Transverse colon (tissue), 4 donors: ENCODE measurements at regions not wholly inside any gene's neighbourhood (a gene's known extent, or its start where the extent isn't known, plus 50 kb on each side); places are given as distances from the start of the nearest gene placed in this dataset.

Experiments
- DNase-seq: peaks from one replicate; pipeline ENCODE4 v3.0.0-alpha.2; 2019
- H3K27ac ChIP-seq, 4 donors: fragments of 200-600 bp; sonication (generic); 2 replicates each; pipeline ENCODE4 v1.5.1; 2016 to 2018; ENCODE audit warnings: inconsistent platforms in 4 of 4
- H3K27me3 ChIP-seq: fragments of 200-600 bp; sonication (generic); 2 replicates; pipeline ENCODE4 v1.5.1; 2017; ENCODE audit warnings: inconsistent platforms
- H3K36me3 ChIP-seq, 4 donors: fragments of 200-600 bp; sonication (generic); 2 replicates each; pipeline ENCODE4 v1.5.1; 2017 to 2019; ENCODE audit warnings: inconsistent platforms in 4 of 4
- H3K4me1 ChIP-seq, 4 donors: fragments of 200-600 bp; sonication (generic); 2 replicates each; pipeline ENCODE4 v1.5.1; 2017 to 2020; ENCODE audit warnings: inconsistent platforms in 4 of 4
- H3K4me3 ChIP-seq, 4 donors: fragments of 200-600 bp; sonication (generic); 1 replicate in 1 of 4; 2 replicates in 3 of 4; pipeline versions ENCODE4 v1.5.1 to v1.6.1; 2017 to 2019; ENCODE audit warnings: inconsistent platforms in 4 of 4
- H3K9me3 ChIP-seq, 2 donors: fragments of 200-600 bp; sonication (generic); 2 replicates each; pipeline ENCODE4 v1.5.1; 2017 to 2019; ENCODE audit warnings: inconsistent platforms in 2 of 2
- EP300 ChIP-seq: sonication (generic); formaldehyde crosslinking; IDR thresholded peaks from one replicate; pipeline ENCODE4 v1.6.1; 2017; ENCODE audit warnings: antibody characterized with exemption, low read depth
- POLR2A ChIP-seq: fragments of 450-650 bp; IDR thresholded peaks from one replicate; pipeline ENCODE4 v1.6.1; 2016; ENCODE audit warnings: antibody characterized with exemption, mild to moderate bottlenecking, moderate library complexity
- POLR2AphosphoS5 ChIP-seq, 3 donors: sonication (generic); formaldehyde crosslinking; IDR thresholded peaks; one replicate each; pipeline ENCODE4 v1.6.1; 2016; ENCODE audit warnings: antibody characterized with exemption in 3 of 3
- WGBS, 2 donors: methylation state at CpG; one replicate each; pipeline ENCODE4 v1.1.5; 2018; ENCODE audit warnings: low coverage in 1 of 2; 5-methylcytosine and 5-hydroxymethylcytosine counted together
- in situ Hi-C, 4 donors: fragments of 200-750 bp; cut with MboI; loops; one replicate each; pipeline versions ENCODE4 v1.15.0 to v1.15.1; 2017; ENCODE audit warnings: low sequenced_read_pairs in 3 of 4, low pct_ligation_motif_present in 1 of 4, low pct_unique_long_range_greater_than_20kb in 1 of 4
- intact Hi-C: fragments of 100-400 bp; cut with DNase I; formaldehyde crosslinking; loops from one replicate; pipeline ENCODE4 v1.15.1; 2023; ENCODE audit warnings: low total_unique reads
- TF ChIP-seq, protein P1 (sequence below), 5 experiments: fragments of 200-600 bp in 3 of 5; fragments of 450-650 bp in 2 of 5; sonication (generic) in 3 of 5; IDR thresholded peaks; 1 replicate in 2 of 5; 2 replicates in 3 of 5; pipeline ENCODE4 v1.5.1; 2016 to 2017; ENCODE audit warnings: antibody characterized with exemption in 5 of 5, inconsistent platforms in 3 of 5, mild to moderate bottlenecking in 2 of 5, moderate library complexity in 1 of 5

DNA sequence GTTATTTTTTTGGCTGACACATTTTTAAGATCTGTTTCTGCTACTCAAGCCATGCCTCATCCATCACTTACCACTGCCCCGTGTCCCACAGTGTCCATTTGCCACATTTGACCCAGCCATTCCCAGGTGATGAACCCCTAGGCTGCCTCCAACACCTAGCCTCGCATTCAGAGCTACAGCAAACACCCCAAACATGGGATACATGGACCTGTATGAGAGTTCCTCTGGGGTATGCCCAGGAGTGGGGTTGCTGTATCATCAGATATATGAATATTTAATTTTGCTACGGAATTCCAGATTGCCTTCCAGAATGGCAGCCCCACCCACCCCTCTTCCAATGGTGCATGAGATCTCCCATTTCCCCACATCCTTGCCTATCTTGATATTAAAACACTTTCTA is 190.1 kb upstream of the RNF32 start:
- in situ Hi-C loops = loop anchor here in 1 of 4 donors (25.0 kb wide), 1 partner anchor 638 kb away; the partner anchor contains the start of gene SHH
- no peak for DNase-seq
- no peaks in the 10 kb centered on the region for H3K36me3 ChIP-seq
- WGBS, 2 donors = 73 to 81% methylated on average over 2 to 3 of the region's 3 CpGs
- no peaks in the 10 kb centered on the region for H3K9me3 ChIP-seq
- H3K4me1 ChIP-seq = no peaks in the 10 kb centered on the region
- no peak overlapping the region for H3K4me3 ChIP-seq
- no peak overlapping the region for H3K27ac ChIP-seq
- intact Hi-C loops = no loop called here
- TF ChIP-seq POLR2A = no peak
- no peak for TF ChIP-seq POLR2AphosphoS5 (IDR thresholded peaks at IDR 0.05)
- TF ChIP-seq EP300 = no peak
- TF ChIP-seq, protein P1, sequence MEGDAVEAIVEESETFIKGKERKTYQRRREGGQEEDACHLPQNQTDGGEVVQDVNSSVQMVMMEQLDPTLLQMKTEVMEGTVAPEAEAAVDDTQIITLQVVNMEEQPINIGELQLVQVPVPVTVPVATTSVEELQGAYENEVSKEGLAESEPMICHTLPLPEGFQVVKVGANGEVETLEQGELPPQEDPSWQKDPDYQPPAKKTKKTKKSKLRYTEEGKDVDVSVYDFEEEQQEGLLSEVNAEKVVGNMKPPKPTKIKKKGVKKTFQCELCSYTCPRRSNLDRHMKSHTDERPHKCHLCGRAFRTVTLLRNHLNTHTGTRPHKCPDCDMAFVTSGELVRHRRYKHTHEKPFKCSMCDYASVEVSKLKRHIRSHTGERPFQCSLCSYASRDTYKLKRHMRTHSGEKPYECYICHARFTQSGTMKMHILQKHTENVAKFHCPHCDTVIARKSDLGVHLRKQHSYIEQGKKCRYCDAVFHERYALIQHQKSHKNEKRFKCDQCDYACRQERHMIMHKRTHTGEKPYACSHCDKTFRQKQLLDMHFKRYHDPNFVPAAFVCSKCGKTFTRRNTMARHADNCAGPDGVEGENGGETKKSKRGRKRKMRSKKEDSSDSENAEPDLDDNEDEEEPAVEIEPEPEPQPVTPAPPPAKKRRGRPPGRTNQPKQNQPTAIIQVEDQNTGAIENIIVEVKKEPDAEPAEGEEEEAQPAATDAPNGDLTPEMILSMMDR (IDR thresholded peaks at IDR 0.05) = no peak
- no peaks in the 10 kb centered on the region for H3K27me3 ChIP-seq

DNA sequence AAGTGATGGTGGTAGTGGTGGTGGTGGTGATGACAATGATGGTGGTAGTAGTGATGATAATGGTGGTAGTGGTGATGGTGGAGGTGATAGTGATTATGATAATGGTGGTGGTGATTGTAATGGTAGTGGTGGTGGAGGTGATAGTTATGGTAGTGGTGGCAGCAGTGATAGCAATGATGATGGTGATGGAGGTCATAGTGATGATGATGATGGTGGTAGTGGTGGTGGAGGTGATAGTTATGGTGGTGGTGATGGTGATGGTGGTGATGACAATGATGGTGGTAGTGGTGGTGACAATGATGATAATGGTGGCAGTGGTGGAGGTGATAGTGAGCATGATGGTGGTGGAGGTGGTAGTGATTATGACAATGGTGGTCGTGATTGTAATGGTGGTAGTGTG is 191.7 kb upstream of the RNF32 start:
- TF ChIP-seq POLR2AphosphoS5 (IDR thresholded peaks at IDR 0.05) = no peak
- TF ChIP-seq EP300 = no peak
- TF ChIP-seq, protein P1 (IDR thresholded peaks at IDR 0.05) = no peak
- no peak for TF ChIP-seq POLR2A
- no peaks in the 10 kb centered on the region for H3K27me3 ChIP-seq
- intact Hi-C loops = no loop called here
- no peak overlapping the region for H3K4me3 ChIP-seq
- in situ Hi-C loops = no loop called here
- no peaks in the 10 kb centered on the region for H3K9me3 ChIP-seq
- WGBS, 2 donors = 50 to 69% methylated on average over 1 of the region's 1 CpG
- no peak overlapping the region for H3K27ac ChIP-seq
- no peaks in the 10 kb centered on the region for H3K36me3 ChIP-seq
- DNase-seq = no peak
- H3K4me1 ChIP-seq = no peaks in the 10 kb centered on the region

DNA sequence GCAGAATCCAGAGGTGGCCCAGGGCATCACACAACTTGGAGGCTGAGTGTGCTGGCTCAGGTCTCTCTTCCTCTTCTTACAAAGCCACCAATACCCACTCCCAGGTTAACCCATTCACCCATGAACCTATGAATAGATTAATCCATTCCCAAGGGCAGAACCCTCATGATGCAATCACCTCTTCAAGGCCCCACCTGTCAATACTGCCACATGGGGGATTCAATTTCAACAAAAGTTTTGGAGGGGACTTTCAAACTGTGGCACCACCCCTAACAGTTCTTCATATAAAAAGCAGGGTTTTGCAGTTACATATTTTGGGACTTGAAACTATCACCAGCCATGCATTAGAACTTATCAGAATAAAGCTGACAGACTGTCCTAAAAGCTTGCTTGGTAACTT is 193.6 kb upstream of the RNF32 start:
- Histone ChIP-seq H3K27me3 (no peaks in the 10 kb centered on the region), H3K4me3 (no peak overlapping the region), H3K36me3 (no peaks in the 10 kb centered on the region), H3K4me1 (no peaks in the 10 kb centered on the region), H3K9me3 (no peaks in the 10 kb centered on the region), H3K27ac (no peak overlapping the region)
- no peak for DNase-seq
- in situ Hi-C loops = no loop called here
- intact Hi-C loops = no loop called here
- TF ChIP-seq, protein P1 (IDR thresholded peaks at IDR 0.05) = no peak
- TF ChIP-seq POLR2A (no peak), POLR2AphosphoS5 (IDR thresholded peaks at IDR 0.05) (no peak), EP300 (no peak)

DNA sequence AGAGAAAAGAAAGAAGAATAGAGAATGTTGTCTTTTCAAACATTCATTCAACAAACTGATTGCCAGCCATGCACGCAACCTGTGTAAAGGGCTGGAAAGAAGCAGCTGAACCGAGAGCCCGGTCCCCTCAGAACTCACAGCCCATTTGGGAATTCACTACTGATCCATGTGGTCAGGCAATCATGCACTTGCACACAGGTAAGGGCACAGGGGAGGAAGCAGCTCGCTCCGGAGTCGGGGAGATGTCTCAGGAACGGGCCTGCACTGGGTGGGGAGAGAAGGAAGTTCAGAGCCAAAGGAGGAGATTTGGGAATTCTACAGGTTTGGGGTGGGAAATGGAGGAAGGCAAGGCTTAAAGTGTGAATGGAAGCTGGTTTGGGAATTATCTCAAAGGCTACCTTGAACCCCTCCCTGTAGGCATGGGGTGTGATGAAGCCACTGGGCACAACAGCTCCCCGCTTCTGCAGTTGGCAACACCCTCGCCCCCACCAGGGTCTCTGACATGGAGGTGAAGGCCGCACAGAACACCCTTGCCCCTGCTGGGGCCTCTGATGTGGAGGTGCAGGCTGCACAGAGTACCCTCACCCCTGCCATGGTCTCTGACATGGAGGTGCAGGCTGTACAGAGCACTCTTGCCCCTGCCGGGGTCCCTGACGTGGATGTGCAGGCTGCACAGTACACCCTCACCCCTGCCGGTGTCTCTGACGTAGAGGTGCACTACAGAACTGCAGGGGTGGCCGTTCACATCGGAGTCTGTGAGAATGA is 194.4 kb upstream of the RNF32 start:
- WGBS, 2 donors = 89 to 100% methylated on average over 1 to 14 of the region's 16 CpGs
- no peak overlapping the region for H3K27ac ChIP-seq
- TF ChIP-seq, protein P1 (IDR thresholded peaks at IDR 0.05) = no peak
- TF ChIP-seq POLR2A = no peak
- TF ChIP-seq POLR2AphosphoS5 (IDR thresholded peaks at IDR 0.05) = no peak
- TF ChIP-seq EP300 = no peak
- intact Hi-C loops (no loop called here), in situ Hi-C loops (no loop called here)
- no peak overlapping the region for H3K4me3 ChIP-seq
- no peak for DNase-seq
- no peaks in the 10 kb centered on the region for H3K9me3 ChIP-seq
- H3K4me1 ChIP-seq = no peaks in the 10 kb centered on the region
- H3K27me3 ChIP-seq = no peaks in the 10 kb centered on the region
- no peaks in the 10 kb centered on the region for H3K36me3 ChIP-seq
